Testis (tissue), 2 donors: ENCODE measurements at regions not wholly inside any gene's neighbourhood (a gene's known extent, or its start where the extent isn't known, plus 50 kb on each side); places are given as distances from the start of the nearest gene placed in this dataset.
A peak's percentile ranks its signal among the peaks of the same experiment; 100 is the strongest.

Experiments
- DNase-seq: peaks from one replicate; pipeline ENCODE4 v3.0.0-alpha.2; 2019
- H3K27ac ChIP-seq, 2 donors: fragments of 200-600 bp; sonication (generic); one replicate each; pipeline ENCODE4 v1.5.1; 2019
- H3K27me3 ChIP-seq: fragments of 200-600 bp; sonication (generic); one replicate; pipeline ENCODE4 v1.5.1; 2019
- H3K36me3 ChIP-seq: fragments of 200-600 bp; sonication (generic); one replicate; pipeline ENCODE4 v1.5.1; 2017; ENCODE audit warnings: low read depth; ENCODE audit errors: missing control alignments
- H3K4me1 ChIP-seq: fragments of 200-600 bp; sonication (generic); one replicate; pipeline ENCODE4 v1.5.1; 2019
- H3K4me3 ChIP-seq, 2 donors: fragments of 200-600 bp; sonication (generic); one replicate each; pipeline ENCODE4 v1.5.1; 2017 to 2019
- H3K9me3 ChIP-seq: fragments of 200-600 bp; sonication (generic); one replicate; pipeline ENCODE4 v1.5.1; 2017
- CTCF ChIP-seq, 3 experiments: fragments of 450-650 bp in 2 of 3; fragments of 200-600 bp in 1 of 3; sonication (generic) in 1 of 3; IDR thresholded peaks; one replicate each; pipeline ENCODE4 v1.5.1; 2016 to 2019; ENCODE audit warnings: antibody characterized with exemption in 3 of 3, mild to moderate bottlenecking in 2 of 3, moderate library complexity in 1 of 3
- POLR2A ChIP-seq: fragments of 450-650 bp; IDR thresholded peaks from one replicate; pipeline ENCODE4 v1.6.1; 2017; ENCODE audit warnings: antibody characterized with exemption, mild to moderate bottlenecking, moderate library complexity
- WGBS, 2 donors: methylation state at CpG; one replicate each; pipeline ENCODE4 v1.1.5; 2018; 5-methylcytosine and 5-hydroxymethylcytosine counted together
- intact Hi-C: fragments of 100-400 bp; cut with DNase I; formaldehyde crosslinking; loops from one replicate; pipeline ENCODE4 v1.15.1; 2023; ENCODE audit warnings: low total_unique reads

- TF ChIP-seq CTCF (IDR thresholded peaks at IDR 0.05) (no peak), POLR2A (no peak)
- intact Hi-C loops = no loop called here
- Histone ChIP-seq H3K4me1 (peaks cover 6% of the 10 kb centered on the region), H3K4me3 (no peak overlapping the region), H3K27me3 (no peaks in the 10 kb centered on the region), H3K36me3 (no peaks in the 10 kb centered on the region), H3K27ac (no peak overlapping the region), H3K9me3 (no peaks in the 10 kb centered on the region)
- 56 to 62% methylated on average over 2 of the region's 2 CpGs for WGBS, 2 donors
- no peak for DNase-seq
Observed at GRCh38 chr7:121480058-121480457, 84.0 kb upstream of the FAM3C start.

GRCh38 chr7:121479466-121479865 is 83.4 kb upstream of the FAM3C start:
- WGBS, 2 donors = 35 to 42% methylated on average over 4 to 5 of the region's 5 CpGs
- no peak overlapping the region for H3K4me3 ChIP-seq
- no peaks in the 10 kb centered on the region for H3K36me3 ChIP-seq
- peaks cover 6% of the 10 kb centered on the region for H3K4me1 ChIP-seq
- H3K27me3 ChIP-seq = no peaks in the 10 kb centered on the region
- H3K27ac ChIP-seq = no peak overlapping the region
- no peaks in the 10 kb centered on the region for H3K9me3 ChIP-seq
- DNase-seq = no peak
- TF ChIP-seq POLR2A (no peak), CTCF (IDR thresholded peaks at IDR 0.05) (no peak)
- intact Hi-C loops = no loop called here

- intact Hi-C loops = no loop called here
- Histone ChIP-seq H3K9me3 (no peaks in the 10 kb centered on the region), H3K36me3 (no peaks in the 10 kb centered on the region), H3K27me3 (no peaks in the 10 kb centered on the region), H3K4me1 (peaks cover 6% of the 10 kb centered on the region), H3K4me3 (no peak overlapping the region), H3K27ac (peak overlapping the region in 1 of 2 donors; percentile 26)
- peak; percentile 75 for DNase-seq
- TF ChIP-seq POLR2A (no peak), CTCF (IDR thresholded peaks at IDR 0.05) (no peak)
- WGBS, 2 donors = 18 to 25% methylated on average over 2 of the region's 2 CpGs
Observed at GRCh38 chr7:121475806-121476205, 79.7 kb upstream of the FAM3C start.

GRCh38 chr7:121474301-121474673 is 78.2 kb upstream of the FAM3C start:
- Histone ChIP-seq H3K4me1 (no peaks in the 10 kb centered on the region), H3K27ac (no peak overlapping the region), H3K27me3 (no peaks in the 10 kb centered on the region), H3K4me3 (no peak overlapping the region), H3K9me3 (no peaks in the 10 kb centered on the region), H3K36me3 (no peaks in the 10 kb centered on the region)
- intact Hi-C loops = no loop called here
- WGBS, 2 donors = 89 to 90% methylated on average over 1 of the region's 1 CpG
- TF ChIP-seq CTCF (IDR thresholded peaks at IDR 0.05) (no peak), POLR2A (no peak)
- DNase-seq = no peak

GRCh38 chr7:121473645-121474300 is 77.7 kb upstream of the FAM3C start:
- 67 to 78% methylated on average over 3 of the region's 3 CpGs for WGBS, 2 donors
- no peak for DNase-seq

More at GRCh38 chr7:121473645-121474300, 77.7 kb upstream of the FAM3C start:
- Histone ChIP-seq H3K9me3 (no peaks in the 10 kb centered on the region), H3K27me3 (no peaks in the 10 kb centered on the region), H3K27ac (no peak overlapping the region), H3K36me3 (no peaks in the 10 kb centered on the region), H3K4me1 (no peaks in the 10 kb centered on the region), H3K4me3 (no peak overlapping the region)
- TF ChIP-seq POLR2A = no peak
- TF ChIP-seq CTCF (IDR thresholded peaks at IDR 0.05) = no peak
- intact Hi-C loops = no loop called here
